ENCODE measurements at regions not wholly inside any gene's neighbourhood (a gene's known extent, or its start where the extent isn't known, plus 50 kb on each side); places are given as distances from the start of the nearest gene placed in this dataset.

- no peak for TF ChIP-seq CTCF (conservative IDR thresholded peaks at IDR 0.05; ENCODE audit: low read length)
- TF ChIP-seq EZH2phosphoT487 (IDR thresholded peaks at IDR 0.05; ENCODE audit: borderline replicate concordance): no peak
Measured at GRCh38 chr10:104512800-104513199, 128.3 kb upstream of the SORCS3 start.

All from Loucy (cell line).